ENCODE measurements at regions not wholly inside any gene's neighbourhood (a gene's known extent, or its start where the extent isn't known, plus 50 kb on each side); places are given as distances from the start of the nearest gene placed in this dataset.
"Not testable (repeated sequence)": the region's sequence is repeated elsewhere in the genome, so short reads cannot be mapped to it uniquely, and the experiment has no call there.

- DNase-seq, result no peak
These were observed 539.5 kb upstream of the SLC10A2 start for GRCh38 chr13:103605546-103606326.

- DNase-seq, result not testable (repeated sequence)
These were observed 533.7 kb upstream of the SLC10A2 start for GRCh38 chr13:103599870-103600269.

GRCh38 chr13:103598671-103599070, 532.5 kb upstream of the SLC10A2 start:
- no peak for DNase-seq

GRCh38 chr13:103573446-103573845, 507.2 kb upstream of the SLC10A2 start:
- DNase-seq, result no peak

- no peak for DNase-seq
These were observed 502.1 kb upstream of the SLC10A2 start for GRCh38 chr13:103568314-103568713.

GRCh38 chr13:103557878-103558277, 491.7 kb upstream of the SLC10A2 start:
- DNase-seq, result no peak

- DNase-seq, result no peak
These were observed 490.5 kb upstream of the SLC10A2 start for GRCh38 chr13:103556681-103557080.

- DNase-seq, result no peak
These were observed 481.7 kb upstream of the SLC10A2 start for GRCh38 chr13:103547914-103548313.

GRCh38 chr13:103546271-103546670, 480.1 kb upstream of the SLC10A2 start:
- no peak for DNase-seq

GRCh38 chr13:103542648-103543047, 476.4 kb upstream of the SLC10A2 start:
- no peak for DNase-seq

- DNase-seq, result no peak
These were observed 474.2 kb upstream of the SLC10A2 start for GRCh38 chr13:103540382-103540765.

GRCh38 chr13:103539721-103540381, 473.6 kb upstream of the SLC10A2 start:
- no peak for DNase-seq

- DNase-seq, result peak in 15 of 51 donors; percentile 0 to 25 (median 3)
These were observed 473.0 kb upstream of the SLC10A2 start for GRCh38 chr13:103539265-103539664.

- no peak for DNase-seq
These were observed 471.4 kb upstream of the SLC10A2 start for GRCh38 chr13:103537616-103538015.

GRCh38 chr13:103531278-103531677, 465.1 kb upstream of the SLC10A2 start:
- DNase-seq, result no peak

GRCh38 chr13:103528437-103528836, 462.2 kb upstream of the SLC10A2 start:
- DNase-seq, result no peak

- no peak for DNase-seq
These were observed 459.3 kb upstream of the SLC10A2 start for GRCh38 chr13:103525530-103525929.

- DNase-seq, result no peak
These were observed 457.6 kb upstream of the SLC10A2 start for GRCh38 chr13:103523858-103524257.

- DNase-seq, result no peak
These were observed 455.3 kb upstream of the SLC10A2 start for GRCh38 chr13:103521532-103521931.

GRCh38 chr13:103517768-103518102, 451.5 kb upstream of the SLC10A2 start:
- DNase-seq, result no peak

GRCh38 chr13:103517066-103517767, 451.0 kb upstream of the SLC10A2 start:
- no peak for DNase-seq

- no peak for DNase-seq
These were observed 450.0 kb upstream of the SLC10A2 start for GRCh38 chr13:103516015-103516795.

Measured in hypothalamus (tissue), 51 donors.